GM10266 (cell line): ENCODE measurements at regions not wholly inside any gene's neighbourhood (a gene's known extent, or its start where the extent isn't known, plus 50 kb on each side); places are given as distances from the start of the nearest gene placed in this dataset.

Experiments used
- DNase-seq: peaks from one replicate; pipeline ENCODE4 v3.0.0; 2012; ENCODE audit errors: extremely low spot score
- CTCF ChIP-seq: IDR thresholded peaks from 2 replicates; pipeline ENCODE4 v1.5.1; 2012; ENCODE audit warnings: mild to moderate bottlenecking, low read depth; ENCODE audit not compliant: control insufficient read depth, insufficient read depth; ENCODE audit errors: missing control alignments

GRCh38 chr13:95433537-95433936 is 119.0 kb upstream of the CLDN10 start:
- DNase-seq, result no peak
- TF ChIP-seq CTCF, result no peak

GRCh38 chr13:95434111-95434510 is 118.4 kb upstream of the CLDN10 start:
- DNase-seq, result no peak
- no peak for TF ChIP-seq CTCF

DNA sequence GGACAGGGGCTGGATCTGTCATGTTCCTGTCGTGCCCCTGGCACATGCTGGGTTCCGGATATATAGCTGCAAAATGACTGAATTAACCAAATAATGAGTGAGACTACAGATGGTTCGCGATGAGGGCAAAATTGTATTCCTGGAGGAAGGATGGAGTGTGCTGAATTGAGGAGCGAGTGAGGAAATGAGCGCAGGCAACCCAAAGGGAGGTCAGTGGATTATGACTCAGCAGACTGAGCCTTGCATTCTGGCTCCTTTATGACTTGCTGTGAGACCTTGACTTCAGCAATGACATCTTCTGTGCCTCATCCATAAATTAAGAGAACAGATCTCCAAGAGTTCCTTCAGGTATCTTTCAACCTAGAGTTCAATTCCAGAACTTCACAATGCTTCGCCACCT is 115.0 kb upstream of the CLDN10 start:
- no peak for TF ChIP-seq CTCF
- DNase-seq, result no peak

DNA sequence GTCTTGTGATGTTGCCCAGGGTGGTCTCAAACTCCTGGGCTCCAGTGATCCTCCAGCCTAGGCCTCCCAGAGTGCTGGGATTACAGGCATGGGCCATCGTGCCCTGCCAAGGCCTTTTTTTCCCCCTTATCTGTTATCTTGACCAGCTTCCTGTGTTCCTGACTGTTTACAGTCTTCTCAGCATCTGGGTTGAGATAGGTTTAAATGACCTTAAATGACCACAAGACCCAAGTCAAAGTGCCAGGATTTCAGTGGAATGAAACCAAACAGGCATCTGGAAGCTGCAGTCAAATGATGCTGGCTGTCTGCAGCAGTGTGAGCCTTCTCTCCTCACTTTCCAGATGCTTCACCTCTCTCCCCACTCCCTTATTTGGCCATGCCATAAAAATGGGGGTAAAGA is 114.2 kb upstream of the CLDN10 start:
- DNase-seq, result no peak
- no peak for TF ChIP-seq CTCF

- no peak for TF ChIP-seq CTCF
- no peak for DNase-seq
Observed at GRCh38 chr13:95440441-95441088, 112.0 kb upstream of the CLDN10 start.

GRCh38 chr13:95441326-95441725 is 111.2 kb upstream of the CLDN10 start:
- DNase-seq, result no peak
- TF ChIP-seq CTCF, result no peak

DNA sequence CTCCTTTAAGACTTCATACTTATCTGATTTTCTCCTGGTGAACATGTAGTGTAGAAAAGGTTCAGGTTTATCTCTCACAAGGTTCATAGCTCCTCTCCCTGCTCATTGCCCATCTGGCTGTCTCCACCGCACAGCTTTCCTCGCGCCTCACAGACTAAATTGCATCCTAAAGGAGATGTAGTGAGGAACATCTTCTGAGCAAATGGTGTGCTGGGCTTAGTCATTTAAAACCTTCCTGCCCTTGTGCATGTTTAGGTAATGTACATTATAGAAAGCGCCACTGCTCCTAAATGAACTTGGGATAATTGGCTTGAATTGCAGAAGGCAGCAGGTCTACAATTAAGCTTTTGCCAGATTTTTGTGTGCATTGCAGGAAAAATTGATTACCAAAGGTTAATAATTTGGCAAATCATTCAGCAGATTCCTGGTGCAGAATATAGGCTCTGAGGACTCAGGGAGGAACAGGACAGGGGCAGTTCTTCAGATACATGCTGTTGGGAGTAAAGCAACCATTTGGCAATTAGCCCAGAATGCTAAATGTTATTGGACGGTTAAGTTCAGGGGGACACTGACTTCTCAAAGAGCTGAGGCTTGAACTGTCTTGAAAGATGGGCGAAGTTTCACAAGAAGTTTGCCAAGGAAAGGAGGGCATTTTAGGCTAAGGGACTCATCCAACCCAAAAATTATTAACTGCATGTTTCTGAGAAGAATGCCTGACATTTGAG is 108.4 kb upstream of the CLDN10 start:
- TF ChIP-seq CTCF, result no peak
- no peak for DNase-seq
